Colon (tissue), 2 donors: ENCODE measurements at regions not wholly inside any gene's neighbourhood (a gene's known extent, or its start where the extent isn't known, plus 50 kb on each side); places are given as distances from the start of the nearest gene placed in this dataset.

Experiments
- FAIRE-seq: peaks from 2 replicates; lab custom pipeline; 2012; peaks lifted over from hg19 to GRCh38; lab: Jason Lieb, UNC
- donor health status: control.
- donor health status: control.

GRCh38 chr3:187973977-187974870 is 179.7 kb upstream of the LPP start:
- no peak for FAIRE-seq

GRCh38 chr3:187974871-187975271 is 179.1 kb upstream of the LPP start:
- no peak for FAIRE-seq

- no peak for FAIRE-seq
Observed at GRCh38 chr3:187975561-187976364, 178.2 kb upstream of the LPP start.

GRCh38 chr3:187976365-187976900 is 177.5 kb upstream of the LPP start:
- FAIRE-seq, result no peak

GRCh38 chr3:187977659-187978058 is 176.3 kb upstream of the LPP start:
- FAIRE-seq, result no peak

GRCh38 chr3:187978433-187979011 is 175.4 kb upstream of the LPP start:
- FAIRE-seq, result no peak

GRCh38 chr3:187979564-187979963 is 174.4 kb upstream of the LPP start:
- no peak for FAIRE-seq

GRCh38 chr3:187980861-187981260 is 173.1 kb upstream of the LPP start:
- FAIRE-seq, result no peak

GRCh38 chr3:187982142-187982541 is 171.8 kb upstream of the LPP start:
- no peak for FAIRE-seq

GRCh38 chr3:187983484-187984124 is 170.4 kb upstream of the LPP start:
- no peak for FAIRE-seq

- FAIRE-seq, result no peak
Observed at GRCh38 chr3:187985647-187986046, 168.3 kb upstream of the LPP start.

- FAIRE-seq, result no peak
Observed at GRCh38 chr3:187986514-187986934, 167.4 kb upstream of the LPP start.

- no peak for FAIRE-seq
Observed at GRCh38 chr3:187987187-187987586, 166.8 kb upstream of the LPP start.

- FAIRE-seq, result no peak
Observed at GRCh38 chr3:187987924-187988323, 166.0 kb upstream of the LPP start.

- FAIRE-seq, result no peak
Observed at GRCh38 chr3:187989575-187990153, 164.3 kb upstream of the LPP start.

GRCh38 chr3:187992609-187993008 is 161.3 kb upstream of the LPP start:
- FAIRE-seq, result no peak

GRCh38 chr3:187994221-187995042 is 159.5 kb upstream of the LPP start:
- no peak for FAIRE-seq

- FAIRE-seq, result no peak
Observed at GRCh38 chr3:187995043-187995400, 158.9 kb upstream of the LPP start.

GRCh38 chr3:187995667-187996066 is 158.3 kb upstream of the LPP start:
- no peak for FAIRE-seq

GRCh38 chr3:187996609-187997008 is 157.3 kb upstream of the LPP start:
- no peak for FAIRE-seq

- no peak for FAIRE-seq
Observed at GRCh38 chr3:187997490-187997889, 156.5 kb upstream of the LPP start.
